HepG2 (cell line): ENCODE measurements at regions not wholly inside any gene's neighbourhood (a gene's known extent, or its start where the extent isn't known, plus 50 kb on each side); places are given as distances from the start of the nearest gene placed in this dataset.

Experiments
- ATAC-seq: fragments of 200-7000 bp; cut with Tn5 transposase; 3 replicates; pipeline ENCODE4 v1.9.1; 2020; ENCODE audit warnings: mild to moderate bottlenecking, moderate library complexity
- BruUV-seq: library from RNA; stranded (reverse); fragments of 400-500 nt; replicated peaks from 2 replicates; lab custom pipeline; 2021; lab: Mats Ljungman, UMichigan
- CTCF ChIA-PET: fragments of 300-600 bp; formaldehyde crosslinking; extraction: SDS; loops from one replicate; lab custom pipeline; 2021; ENCODE audit warnings: low total read pairs, inconsistent platforms, low intra/inter-chr PET ratio; lab: Yijun Ruan, JAX
- POLR2A ChIA-PET: fragments of 350-600 bp; sonication (Branson Sonifier 250); formaldehyde crosslinking; loops from one replicate; lab custom pipeline; 2020; ENCODE audit warnings: antibody characterized with exemption, inconsistent platforms; lab: Yijun Ruan, JAX
- DNase-seq: peaks from one replicate; pipeline ENCODE4 v3.0.0-alpha.2; 2015; ENCODE audit warnings: low spot score
- FAIRE-seq: peaks from 3 replicates; lab custom pipeline; 2011; peaks lifted over from hg19 to GRCh38; lab: Jason Lieb, UNC
- H2AFZ ChIP-seq: one replicate; pipeline ENCODE4 v1.6.1; 2011; ENCODE audit warnings: low read length, inconsistent platforms
- H3K27ac ChIP-seq: fragments of 300-600 bp; 3 replicates; pipeline ENCODE4 v1.8.0; 2011; ENCODE audit warnings: mixed run types, mild to moderate bottlenecking, mixed read lengths, low read length, inconsistent platforms; ENCODE audit not compliant: insufficient read depth; ENCODE audit errors: extremely low read length
- H3K27me3 ChIP-seq, 2 experiments: fragments of 200-600 bp in 1 of 2; 2 replicates in 1 of 2; 3 replicates in 1 of 2; pipeline versions ENCODE4 v1.6.0 to v1.8.0; 2011; ENCODE audit warnings: low read length in 2 of 2, mild to moderate bottlenecking in 2 of 2, moderate library complexity in 2 of 2, inconsistent platforms in 1 of 2; ENCODE audit not compliant: insufficient read depth in 2 of 2, control insufficient read depth in 1 of 2
- H3K36me3 ChIP-seq, 2 experiments: fragments of 200-600 bp in 1 of 2; replicated peaks in 1 of 2; 2 replicates in 1 of 2; 3 replicates in 1 of 2; pipeline versions ENCODE4 v1.5.1 to v1.8.0; 2011; ENCODE audit warnings: low read length in 2 of 2, inconsistent platforms in 1 of 2; ENCODE audit not compliant: insufficient read depth in 2 of 2, control insufficient read depth in 1 of 2
- H3K4me1 ChIP-seq: 2 replicates; pipeline ENCODE4 v1.5.1; 2012; ENCODE audit warnings: low read length, inconsistent platforms; ENCODE audit not compliant: insufficient read depth
- H3K4me2 ChIP-seq: 2 replicates; pipeline ENCODE4 v1.6.0; 2011; ENCODE audit warnings: low read depth, low read length, inconsistent platforms
- H3K4me3 ChIP-seq, 3 experiments: fragments of 200-600 bp in 1 of 3; sonication (generic), shearing (Covaris generic) in 1 of 3; replicated peaks in 1 of 3; 2 replicates each; pipeline ENCODE4 v1.5.1; 2011 to 2016; ENCODE audit warnings: low read length in 3 of 3, inconsistent platforms in 2 of 3, low read depth in 2 of 3, mild to moderate bottlenecking in 2 of 3, control low read depth in 1 of 3, mixed read lengths in 1 of 3; ENCODE audit not compliant: insufficient read depth in 1 of 3
- H3K79me2 ChIP-seq: one replicate; pipeline ENCODE4 v1.6.1; 2011; ENCODE audit warnings: low read length, inconsistent platforms; ENCODE audit not compliant: insufficient read depth
- H3K9ac ChIP-seq: 2 replicates; pipeline ENCODE4 v1.6.0; 2011; ENCODE audit warnings: mild to moderate bottlenecking, low read depth, low read length, inconsistent platforms; ENCODE audit not compliant: insufficient read depth
- H3K9me3 ChIP-seq: 2 replicates; pipeline ENCODE4 v1.5.1; 2012; ENCODE audit warnings: mild to moderate bottlenecking, low read length
- H4K20me1 ChIP-seq: 2 replicates; pipeline ENCODE4 v1.6.0; 2011; ENCODE audit warnings: inconsistent platforms, mild to moderate bottlenecking, low read length, moderate library complexity; ENCODE audit not compliant: insufficient read depth
- E2F5 ChIP-seq: sonication (generic); formaldehyde crosslinking; conservative IDR thresholded peaks from 2 replicates; pipeline ENCODE4 v1.4.0; 2020; ENCODE audit warnings: missing genetic modification reagents
- HBP1 ChIP-seq: IDR thresholded peaks from 2 replicates; pipeline ENCODE4 v1.6.1; 2016; ENCODE audit warnings: low read depth, control low read depth
- MAZ ChIP-seq, 2 experiments: sonication (generic) in 1 of 2; formaldehyde crosslinking in 1 of 2; IDR thresholded peaks; 2 replicates each; pipeline versions ENCODE4 v1.5.0 to v1.6.1; 2012 to 2020; ENCODE audit warnings: low read depth in 2 of 2, mild to moderate bottlenecking in 2 of 2, borderline replicate concordance in 1 of 2, improper control_type of control experiment in 1 of 2, low read length in 1 of 2, missing genetic modification reagents in 1 of 2, moderate library complexity in 1 of 2
- PHF5A ChIP-seq: IDR thresholded peaks from one replicate; pipeline ENCODE4 v1.6.1; 2018; ENCODE audit warnings: low read depth, missing genetic modification reagents; ENCODE audit not compliant: unreplicated experiment
- POLR2A ChIP-seq, 2 experiments: IDR thresholded peaks; 2 replicates each; pipeline ENCODE4 v1.6.1; 2011; ENCODE audit warnings: low read depth in 2 of 2, low read length in 2 of 2, mild to moderate bottlenecking in 1 of 2, moderate library complexity in 1 of 2; ENCODE audit not compliant: insufficient read depth in 1 of 2
- REPIN1 ChIP-seq: sonication (generic); formaldehyde crosslinking; IDR thresholded peaks from 2 replicates; pipeline ENCODE4 v1.8.0; 2022; ENCODE audit warnings: missing genetic modification reagents, low read depth, mild to moderate bottlenecking, borderline replicate concordance
- STAG1 ChIP-seq: sonication (generic); formaldehyde crosslinking; IDR thresholded peaks from 2 replicates; pipeline ENCODE4 v1.4.0; 2020; ENCODE audit warnings: missing genetic modification reagents
- ZNF430 ChIP-seq: sonication (generic); formaldehyde crosslinking; IDR thresholded peaks from 2 replicates; pipeline ENCODE4 v1.9.0; 2021; ENCODE audit warnings: mild to moderate bottlenecking, missing genetic modification reagents
- WGBS: methylation state at CpG from one replicate; pipeline ENCODE4 v1.1.6; 2017; ENCODE audit warnings: low lambda C conversion rate; 5-methylcytosine and 5-hydroxymethylcytosine counted together
- in situ Hi-C: cut with HindIII; loops from 2 replicates; pipeline ENCODE4 v1.10.0; 2017; ENCODE audit warnings: low pct_unique_long_range_greater_than_20kb; ENCODE audit not compliant: extremely low pct_ligation_motif_present
- intact Hi-C: fragments of 100-400 bp; cut with micrococcal nuclease; formaldehyde crosslinking; loops from one replicate; pipeline ENCODE4 v1.10.0; 2022; ENCODE audit not compliant: unreplicated experiment

DNA sequence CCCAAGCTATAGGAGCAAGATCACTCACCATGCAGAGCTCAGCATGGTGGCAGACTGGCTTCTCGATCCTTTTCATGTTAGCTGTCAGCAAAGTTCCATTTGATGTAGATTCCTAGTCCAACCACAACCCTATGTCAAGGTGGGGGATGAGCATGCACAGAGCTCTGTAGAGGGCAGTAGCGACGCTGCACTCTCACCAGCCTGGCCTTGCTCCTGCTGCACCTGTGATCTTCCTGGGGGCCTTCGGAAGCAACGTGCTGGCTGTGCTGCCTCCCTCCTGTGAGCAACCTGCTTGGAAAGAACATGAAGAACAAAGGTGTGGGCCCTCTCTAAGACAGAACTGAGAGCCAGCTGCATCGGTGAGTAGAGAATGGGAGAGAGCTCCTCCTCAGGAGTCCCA lies 479.4 kb upstream of the MYT1L start:
- ATAC-seq (peak; percentile 62), FAIRE-seq (no peak), DNase-seq (no peak)
- POLR2A ChIA-PET, result no interaction called here
- Histone ChIP-seq H3K27me3 (peaks cover 0 to 23% of the 10 kb centered on the region in 2 experiments; a peak in 1 of 5 replicates), H3K4me1 (no peaks in the 10 kb centered on the region), H3K36me3 (no peaks in the 10 kb centered on the region; a peak in 1 of 5 replicates), H3K79me2 (no peaks in the 10 kb centered on the region), H4K20me1 (no peaks in the 10 kb centered on the region), H3K9ac (no peak overlapping the region), H2AFZ (no peak overlapping the region), H3K27ac (no peak overlapping the region), H3K4me3 (no peak overlapping the region), H3K9me3 (peaks cover 13% of the 10 kb centered on the region; the same call in 1 of the 2 replicates), H3K4me2 (no peak overlapping the region)
- 0 out of 2 replicates have a peak, but pooled peaks have one; percentile 14 for TF ChIP-seq STAG1 (CRISPR knock-in tag)
- no peak for TF ChIP-seq REPIN1 (CRISPR knock-in tag)
- in situ Hi-C loops, result no loop called here
- intact Hi-C loops, result no loop called here
- WGBS, result 28% methylated on average over 6 of the region's 6 CpGs
- BruUV-seq, result no TSS peak
- CTCF ChIA-PET, result no interaction called here

DNA sequence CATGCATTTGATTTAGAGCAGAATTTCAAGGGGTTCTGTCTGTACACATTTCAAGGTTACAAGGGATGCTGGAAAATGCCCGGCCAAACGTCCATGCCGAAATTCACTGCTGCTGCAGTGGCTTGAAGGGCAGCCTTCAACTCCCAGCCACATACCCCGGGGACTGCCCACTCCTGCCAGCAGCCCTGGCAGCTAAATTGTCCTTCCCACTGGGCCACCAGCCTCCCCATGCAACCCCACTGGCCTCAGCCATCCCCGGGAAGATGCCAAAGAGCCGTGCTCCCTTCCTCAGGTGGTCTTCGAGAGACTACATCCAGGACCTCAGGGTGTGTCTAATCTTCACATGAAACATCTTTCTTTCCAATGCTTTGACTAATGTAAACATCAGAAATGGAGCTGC lies 478.7 kb upstream of the MYT1L start:
- no peak overlapping the region for H3K27ac ChIP-seq
- no TSS peak for BruUV-seq
- in situ Hi-C loops, result no loop called here
- H3K27me3 ChIP-seq, result peaks cover 3 to 29% of the 10 kb centered on the region in 2 experiments; a peak in 3 of 5 replicates
- peaks cover 11% of the 10 kb centered on the region; the same call in 1 of the 2 replicates for H3K9me3 ChIP-seq
- H3K4me2 ChIP-seq, result no peak overlapping the region
- ChIA-PET CTCF (no interaction called here), POLR2A (no interaction called here)
- DNase-seq, result no peak
- H3K4me3 ChIP-seq, result no peak overlapping the region
- no peak overlapping the region for H3K9ac ChIP-seq
- H4K20me1 ChIP-seq, result no peaks in the 10 kb centered on the region
- ATAC-seq, result no peak
- FAIRE-seq, result no peak
- no peaks in the 10 kb centered on the region for H3K4me1 ChIP-seq
- no peak overlapping the region for H2AFZ ChIP-seq
- intact Hi-C loops, result no loop called here
- no peaks in the 10 kb centered on the region for H3K79me2 ChIP-seq
- TF ChIP-seq HBP1 (CRISPR knock-in tag), result no peak
- TF ChIP-seq ZNF430 (CRISPR knock-in tag), result no peak
- no peak for TF ChIP-seq E2F5 (CRISPR knock-in tag)
- no peak for TF ChIP-seq PHF5A (CRISPR knock-in tag)
- no peak for TF ChIP-seq POLR2A (IDR thresholded peaks at IDR 0.05; ENCODE audit: insufficient read depth in 1 of 2, low read depth in 2 of 2, low read length in 2 of 2)
- no peak for TF ChIP-seq MAZ (IDR thresholded peaks at IDR 0.05; ENCODE audit: borderline replicate concordance, low read depth, low read length)
- TF ChIP-seq MAZ (CRISPR knock-in tag; IDR thresholded peaks at IDR 0.05; ENCODE audit: low read depth), result no peak
- 10% methylated on average over 7 of the region's 7 CpGs for WGBS
- no peaks in the 10 kb centered on the region; a peak in 1 of 5 replicates for H3K36me3 ChIP-seq
